ENCODE measurements at regions not wholly inside any gene's neighbourhood (a gene's known extent, or its start where the extent isn't known, plus 50 kb on each side); places are given as distances from the start of the nearest gene placed in this dataset.
A peak's percentile ranks its signal among the peaks of the same experiment; 100 is the strongest.

- no peak for DNase-seq (ENCODE audit: low read depth)
These were observed 55.4 kb upstream of the RNF180 start for GRCh38 chr5:64110222-64110621.

- no peak for DNase-seq (ENCODE audit: low read depth)
These were observed 57.0 kb upstream of the RNF180 start for GRCh38 chr5:64108674-64109073.

GRCh38 chr5:64100203-64100602 lies 65.4 kb upstream of the RNF180 start:
- DNase-seq (ENCODE audit: low read depth) = no peak

GRCh38 chr5:64096771-64097170 lies 68.9 kb upstream of the RNF180 start:
- DNase-seq (ENCODE audit: low read depth) = no peak

- DNase-seq (ENCODE audit: low read depth) = peak; percentile 12
These were observed 88.1 kb upstream of the RNF180 start for GRCh38 chr5:64077589-64077988.

- peak; percentile 10 for DNase-seq (ENCODE audit: low read depth)
These were observed 91.1 kb upstream of the RNF180 start for GRCh38 chr5:64074533-64074932.

- DNase-seq (ENCODE audit: low read depth) = no peak
These were observed 96.2 kb upstream of the RNF180 start for GRCh38 chr5:64069486-64069885.

GRCh38 chr5:64050296-64050695 lies 88.1 kb upstream of the HTR1A start:
- no peak for DNase-seq (ENCODE audit: low read depth)

GRCh38 chr5:64040490-64040889 lies 78.2 kb upstream of the HTR1A start:
- DNase-seq (ENCODE audit: low read depth) = no peak

GRCh38 chr5:64026493-64026892 lies 64.2 kb upstream of the HTR1A start:
- DNase-seq (ENCODE audit: low read depth) = no peak

- no peak for DNase-seq (ENCODE audit: low read depth)
These were observed 57.5 kb upstream of the HTR1A start for GRCh38 chr5:64019746-64020145.

- no peak for DNase-seq (ENCODE audit: low read depth)
These were observed 56.7 kb upstream of the HTR1A start for GRCh38 chr5:64018966-64019365.

- no peak for DNase-seq (ENCODE audit: low read depth)
These were observed 53.6 kb upstream of the HTR1A start for GRCh38 chr5:64015824-64016223.

Data from stromal cell of bone marrow (primary cell).